CD8-positive, alpha-beta memory T cell (primary cell): ENCODE measurements at regions not wholly inside any gene's neighbourhood (a gene's known extent, or its start where the extent isn't known, plus 50 kb on each side); places are given as distances from the start of the nearest gene placed in this dataset.

Experiments used
- CTCF ChIA-PET: fragments of 350-600 bp; sonication (Branson Sonifier 250); formaldehyde crosslinking; loops from one replicate; lab custom pipeline; 2021; ENCODE audit warnings: antibody characterized with exemption; lab: Charles Lee
- POLR2A ChIA-PET: fragments of 350-600 bp; sonication (Branson Sonifier 250); formaldehyde crosslinking; loops from one replicate; lab custom pipeline; 2021; ENCODE audit warnings: antibody characterized with exemption; lab: Charles Lee
- DNase-seq, 5 donors: peaks; one replicate each; pipeline versions ENCODE4 v3.0.0 to v3.0.0-alpha.2; 2020 to 2022; ENCODE audit warnings: mixed read lengths in 1 of 5
- H3K27ac ChIP-seq: one replicate; pipeline ENCODE4 v1.7.0; 2013; ENCODE audit warnings: low read depth, mild to moderate bottlenecking, low read length, moderate library complexity
- H3K27me3 ChIP-seq: 2 replicates; pipeline ENCODE4 v1.7.0; 2013; ENCODE audit warnings: low read length, mild to moderate bottlenecking; ENCODE audit not compliant: insufficient read depth, poor library complexity, severe bottlenecking
- H3K36me3 ChIP-seq: 2 replicates; pipeline ENCODE4 v1.7.0; 2013; ENCODE audit warnings: mild to moderate bottlenecking, low read length, moderate library complexity; ENCODE audit not compliant: insufficient read depth
- H3K4me1 ChIP-seq: 2 replicates; pipeline ENCODE4 v1.7.0; 2013; ENCODE audit warnings: mild to moderate bottlenecking, low read length, moderate library complexity; ENCODE audit not compliant: insufficient read depth
- H3K4me3 ChIP-seq: 2 replicates; pipeline ENCODE4 v1.7.0; 2013; ENCODE audit warnings: mild to moderate bottlenecking, low read length
- H3K9me3 ChIP-seq: 2 replicates; pipeline ENCODE4 v1.7.0; 2013; ENCODE audit warnings: mild to moderate bottlenecking, low read length
- H3K27ac Mint-ChIP-seq, 8 donors: one replicate each; pipeline ENCODE4 v1.8.0; 2020 to 2021; ENCODE audit warnings: mixed read lengths in 8 of 8, mild to moderate bottlenecking in 6 of 8, inconsistent platforms in 3 of 8, moderate library complexity in 3 of 8
- H3K27me3 Mint-ChIP-seq, 2 donors: one replicate each; pipeline ENCODE4 v1.8.0; 2020 to 2021; ENCODE audit warnings: mixed read lengths in 2 of 2, mild to moderate bottlenecking in 1 of 2, moderate library complexity in 1 of 2
- H3K36me3 Mint-ChIP-seq, 3 donors: one replicate each; pipeline ENCODE4 v1.8.0; 2020 to 2021; ENCODE audit warnings: mixed read lengths in 3 of 3, inconsistent platforms in 1 of 3, mild to moderate bottlenecking in 1 of 3
- H3K4me1 Mint-ChIP-seq, 3 donors: one replicate each; pipeline ENCODE4 v1.8.0; 2020 to 2021; ENCODE audit warnings: mixed read lengths in 3 of 3, inconsistent platforms in 1 of 3, mild to moderate bottlenecking in 1 of 3
- H3K4me3 Mint-ChIP-seq, 7 donors: one replicate each; pipeline ENCODE4 v1.8.0; 2020 to 2021; ENCODE audit warnings: mixed read lengths in 7 of 7, mild to moderate bottlenecking in 6 of 7, moderate library complexity in 4 of 7, inconsistent platforms in 2 of 7
- H3K9me3 Mint-ChIP-seq, 5 donors: one replicate each; pipeline ENCODE4 v1.8.0; 2020 to 2022; ENCODE audit warnings: mixed read lengths in 5 of 5, mild to moderate bottlenecking in 3 of 5, moderate library complexity in 2 of 5, inconsistent platforms in 1 of 5

- no peak overlapping the region for H3K27ac ChIP-seq
- peaks cover 1 to 5% of the 10 kb centered on the region in 2 donors for H3K27me3 Mint-ChIP-seq
- no peak overlapping the region for H3K27ac Mint-ChIP-seq
- ChIA-PET CTCF (no interaction called here), POLR2A (no interaction called here)
- no peak for DNase-seq
- no peaks in the 10 kb centered on the region for H3K27me3 ChIP-seq
- H3K4me3 Mint-ChIP-seq = no peak overlapping the region
- peaks cover 8 to 11% (median 9%) of the 10 kb centered on the region in 3 donors for H3K4me1 Mint-ChIP-seq
- no peaks in the 10 kb centered on the region for H3K36me3 ChIP-seq
- H3K9me3 ChIP-seq = no peaks in the 10 kb centered on the region
- no peak overlapping the region for H3K4me3 ChIP-seq
- no peaks in the 10 kb centered on the region for H3K36me3 Mint-ChIP-seq
- peaks cover 0 to 3% (median 0%) of the 10 kb centered on the region in 5 donors for H3K9me3 Mint-ChIP-seq
- peaks cover 8% of the 10 kb centered on the region for H3K4me1 ChIP-seq
These were observed 66.5 kb upstream of the CDH5 start for GRCh38 chr16:66300037-66300436.

GRCh38 chr16:66299349-66299748 lies 67.1 kb upstream of the CDH5 start:
- no peak overlapping the region for H3K27ac Mint-ChIP-seq
- Histone ChIP-seq H3K36me3 (no peaks in the 10 kb centered on the region), H3K27me3 (no peaks in the 10 kb centered on the region), H3K9me3 (no peaks in the 10 kb centered on the region), H3K4me3 (no peak overlapping the region), H3K4me1 (peaks cover 8% of the 10 kb centered on the region), H3K27ac (no peak overlapping the region)
- POLR2A ChIA-PET = no interaction called here
- peaks cover 0 to 3% (median 0%) of the 10 kb centered on the region in 5 donors for H3K9me3 Mint-ChIP-seq
- H3K27me3 Mint-ChIP-seq = peaks cover 8 to 9% of the 10 kb centered on the region in 2 donors
- DNase-seq = no peak
- CTCF ChIA-PET = interaction anchor here (1.1 kb wide), 1 partner anchor 28 kb away, joined by 3 read pairs; no protein-coding TSS in a partner anchor
- H3K4me1 Mint-ChIP-seq = peaks cover 8 to 11% (median 9%) of the 10 kb centered on the region in 3 donors
- no peaks in the 10 kb centered on the region for H3K36me3 Mint-ChIP-seq
- no peak overlapping the region for H3K4me3 Mint-ChIP-seq

GRCh38 chr16:66298571-66299120 lies 67.8 kb upstream of the CDH5 start:
- H3K4me1 Mint-ChIP-seq = peaks cover 8 to 11% (median 9%) of the 10 kb centered on the region in 3 donors
- H3K36me3 Mint-ChIP-seq = no peaks in the 10 kb centered on the region
- H3K4me3 Mint-ChIP-seq = no peak overlapping the region
- Histone ChIP-seq H3K4me1 (peaks cover 8% of the 10 kb centered on the region), H3K27me3 (no peaks in the 10 kb centered on the region), H3K4me3 (no peak overlapping the region), H3K36me3 (no peaks in the 10 kb centered on the region), H3K27ac (no peak overlapping the region), H3K9me3 (no peaks in the 10 kb centered on the region)
- CTCF ChIA-PET = interaction anchor here (1.1 kb wide), 1 partner anchor 27 kb away, joined by 3 read pairs; no protein-coding TSS in a partner anchor
- H3K27me3 Mint-ChIP-seq = peaks cover 11 to 12% of the 10 kb centered on the region in 2 donors
- no peak for DNase-seq
- H3K9me3 Mint-ChIP-seq = peaks cover 0 to 3% (median 0%) of the 10 kb centered on the region in 5 donors
- POLR2A ChIA-PET = no interaction called here
- H3K27ac Mint-ChIP-seq = no peak overlapping the region

- Mint-ChIP-seq H3K36me3 (no peaks in the 10 kb centered on the region), H3K27ac (no peak overlapping the region), H3K27me3 (peaks cover 13 to 17% of the 10 kb centered on the region in 2 donors), H3K4me1 (peaks cover 8 to 11% (median 9%) of the 10 kb centered on the region in 3 donors), H3K4me3 (no peak overlapping the region), H3K9me3 (peaks cover 0 to 3% (median 0%) of the 10 kb centered on the region in 5 donors)
- H3K9me3 ChIP-seq = no peaks in the 10 kb centered on the region
- CTCF ChIA-PET = no interaction called here
- no peaks in the 10 kb centered on the region for H3K27me3 ChIP-seq
- peaks cover 8% of the 10 kb centered on the region for H3K4me1 ChIP-seq
- no peak for DNase-seq
- no peaks in the 10 kb centered on the region for H3K36me3 ChIP-seq
- POLR2A ChIA-PET = no interaction called here
- no peak overlapping the region for H3K4me3 ChIP-seq
- no peak overlapping the region for H3K27ac ChIP-seq
These were observed 68.5 kb upstream of the CDH5 start for GRCh38 chr16:66298006-66298405.

GRCh38 chr16:66296591-66296990 lies 69.9 kb upstream of the CDH5 start:
- peaks cover 17 to 26% of the 10 kb centered on the region in 2 donors for H3K27me3 Mint-ChIP-seq
- H3K27ac ChIP-seq = no peak overlapping the region
- no peak for DNase-seq
- H3K9me3 Mint-ChIP-seq = peaks cover 0 to 3% (median 0%) of the 10 kb centered on the region in 5 donors
- no peak overlapping the region for H3K4me3 ChIP-seq
- no peak overlapping the region for H3K4me3 Mint-ChIP-seq
- CTCF ChIA-PET = no interaction called here
- no peaks in the 10 kb centered on the region for H3K36me3 ChIP-seq
- peaks cover 8% of the 10 kb centered on the region for H3K4me1 ChIP-seq
- H3K9me3 ChIP-seq = no peaks in the 10 kb centered on the region
- no peaks in the 10 kb centered on the region for H3K36me3 Mint-ChIP-seq
- H3K27me3 ChIP-seq = no peaks in the 10 kb centered on the region
- H3K27ac Mint-ChIP-seq = no peak overlapping the region
- H3K4me1 Mint-ChIP-seq = peaks cover 8 to 11% (median 9%) of the 10 kb centered on the region in 3 donors
- POLR2A ChIA-PET = no interaction called here

GRCh38 chr16:66295761-66296546 lies 70.5 kb upstream of the CDH5 start:
- H3K9me3 Mint-ChIP-seq = peaks cover 0 to 2% (median 0%) of the 10 kb centered on the region in 5 donors
- Histone ChIP-seq H3K27me3 (no peaks in the 10 kb centered on the region), H3K4me3 (no peak overlapping the region), H3K27ac (no peak overlapping the region), H3K4me1 (peaks cover 8% of the 10 kb centered on the region), H3K9me3 (no peaks in the 10 kb centered on the region), H3K36me3 (no peaks in the 10 kb centered on the region)
- DNase-seq = no peak
- H3K36me3 Mint-ChIP-seq = no peaks in the 10 kb centered on the region
- H3K27me3 Mint-ChIP-seq = peaks cover 17 to 26% of the 10 kb centered on the region in 2 donors
- peaks cover 8 to 11% (median 9%) of the 10 kb centered on the region in 3 donors for H3K4me1 Mint-ChIP-seq
- no peak overlapping the region for H3K27ac Mint-ChIP-seq
- CTCF ChIA-PET = no interaction called here
- no peak overlapping the region for H3K4me3 Mint-ChIP-seq
- POLR2A ChIA-PET = no interaction called here

GRCh38 chr16:66295213-66295612 lies 71.3 kb upstream of the CDH5 start:
- H3K27ac ChIP-seq = no peak overlapping the region
- no peaks in the 10 kb centered on the region for H3K9me3 Mint-ChIP-seq
- no peaks in the 10 kb centered on the region for H3K36me3 ChIP-seq
- H3K4me3 Mint-ChIP-seq = no peak overlapping the region
- H3K4me3 ChIP-seq = no peak overlapping the region
- H3K36me3 Mint-ChIP-seq = no peaks in the 10 kb centered on the region
- no peak for DNase-seq
- ChIA-PET CTCF (no interaction called here), POLR2A (no interaction called here)
- peaks cover 8 to 9% (median 9%) of the 10 kb centered on the region in 3 donors for H3K4me1 Mint-ChIP-seq
- no peaks in the 10 kb centered on the region for H3K27me3 ChIP-seq
- no peaks in the 10 kb centered on the region for H3K9me3 ChIP-seq
- H3K27me3 Mint-ChIP-seq = peaks cover 16 to 26% of the 10 kb centered on the region in 2 donors
- peaks cover 8% of the 10 kb centered on the region for H3K4me1 ChIP-seq
- no peak overlapping the region for H3K27ac Mint-ChIP-seq

GRCh38 chr16:66294507-66294906 lies 72.0 kb upstream of the CDH5 start:
- no peak overlapping the region for H3K4me3 ChIP-seq
- Mint-ChIP-seq H3K4me3 (no peak overlapping the region), H3K9me3 (no peaks in the 10 kb centered on the region), H3K27ac (no peak overlapping the region), H3K4me1 (peaks cover 5 to 6% (median 5%) of the 10 kb centered on the region in 3 donors), H3K27me3 (peaks cover 16 to 26% of the 10 kb centered on the region in 2 donors), H3K36me3 (no peaks in the 10 kb centered on the region)
- no peaks in the 10 kb centered on the region for H3K27me3 ChIP-seq
- H3K4me1 ChIP-seq = peaks cover 4% of the 10 kb centered on the region
- ChIA-PET POLR2A (no interaction called here), CTCF (no interaction called here)
- DNase-seq = no peak
- no peaks in the 10 kb centered on the region for H3K9me3 ChIP-seq
- H3K36me3 ChIP-seq = no peaks in the 10 kb centered on the region
- H3K27ac ChIP-seq = no peak overlapping the region
